SK-N-SH (cell line): ENCODE measurements at regions not wholly inside any gene's neighbourhood (a gene's known extent, or its start where the extent isn't known, plus 50 kb on each side); places are given as distances from the start of the nearest gene placed in this dataset.

ENCODE experiments used
- CHD2 ChIP-seq: fragments of 150-350 bp; IDR thresholded peaks from 2 replicates; pipeline ENCODE4 v1.6.1; 2018; ENCODE audit warnings: low read length; ENCODE audit not compliant: partially characterized antibody
- EP300 ChIP-seq, 2 experiments: IDR thresholded peaks; 2 replicates each; pipeline versions ENCODE4 v1.4.0 to v1.6.1; 2012; ENCODE audit warnings: borderline replicate concordance in 1 of 2, low read depth in 1 of 2, low read length in 1 of 2
- JUND ChIP-seq: IDR thresholded peaks from 2 replicates; pipeline ENCODE4 v1.4.0; 2012
- NRF1 ChIP-seq: IDR thresholded peaks from 2 replicates; pipeline ENCODE4 v1.6.1; 2012; ENCODE audit warnings: low read depth, mild to moderate bottlenecking, low read length
- TF ChIP-seq, protein P1 (sequence below): fragments of 200-600 bp; sonication (generic); IDR thresholded peaks from 2 replicates; pipeline ENCODE4 v1.6.1; 2017; ENCODE audit warnings: antibody characterized with exemption, mild to moderate bottlenecking, moderate library complexity

DNA sequence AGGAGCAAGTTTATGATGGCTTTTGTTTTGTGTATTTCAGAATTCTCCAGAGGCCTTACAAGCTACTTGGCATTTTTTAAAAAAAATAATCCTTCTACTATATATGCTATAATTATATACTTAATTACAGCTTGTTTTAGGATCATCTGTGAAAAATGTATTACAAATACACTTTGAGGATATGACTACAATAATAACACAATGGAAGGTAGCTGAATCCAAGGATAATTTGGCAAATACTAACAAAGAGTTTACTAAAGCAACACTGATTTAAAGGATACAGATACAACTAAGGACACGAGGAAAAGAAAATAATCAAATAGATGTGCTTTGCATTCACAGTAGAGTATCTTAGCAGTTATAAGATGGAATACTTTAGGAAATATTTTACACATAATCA is 381.9 kb upstream of the CITED2 start:
- TF ChIP-seq CHD2 (no peak), EP300 (IDR thresholded peaks at IDR 0.05; ENCODE audit: borderline replicate concordance in 1 of 2, low read depth in 1 of 2, low read length in 1 of 2) (no peak), JUND (no peak), NRF1 (no peak)
- TF ChIP-seq, protein P1, sequence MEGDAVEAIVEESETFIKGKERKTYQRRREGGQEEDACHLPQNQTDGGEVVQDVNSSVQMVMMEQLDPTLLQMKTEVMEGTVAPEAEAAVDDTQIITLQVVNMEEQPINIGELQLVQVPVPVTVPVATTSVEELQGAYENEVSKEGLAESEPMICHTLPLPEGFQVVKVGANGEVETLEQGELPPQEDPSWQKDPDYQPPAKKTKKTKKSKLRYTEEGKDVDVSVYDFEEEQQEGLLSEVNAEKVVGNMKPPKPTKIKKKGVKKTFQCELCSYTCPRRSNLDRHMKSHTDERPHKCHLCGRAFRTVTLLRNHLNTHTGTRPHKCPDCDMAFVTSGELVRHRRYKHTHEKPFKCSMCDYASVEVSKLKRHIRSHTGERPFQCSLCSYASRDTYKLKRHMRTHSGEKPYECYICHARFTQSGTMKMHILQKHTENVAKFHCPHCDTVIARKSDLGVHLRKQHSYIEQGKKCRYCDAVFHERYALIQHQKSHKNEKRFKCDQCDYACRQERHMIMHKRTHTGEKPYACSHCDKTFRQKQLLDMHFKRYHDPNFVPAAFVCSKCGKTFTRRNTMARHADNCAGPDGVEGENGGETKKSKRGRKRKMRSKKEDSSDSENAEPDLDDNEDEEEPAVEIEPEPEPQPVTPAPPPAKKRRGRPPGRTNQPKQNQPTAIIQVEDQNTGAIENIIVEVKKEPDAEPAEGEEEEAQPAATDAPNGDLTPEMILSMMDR, result no peak
